ENCODE measurements at regions not wholly inside any gene's neighbourhood (a gene's known extent, or its start where the extent isn't known, plus 50 kb on each side); places are given as distances from the start of the nearest gene placed in this dataset.

DNA sequence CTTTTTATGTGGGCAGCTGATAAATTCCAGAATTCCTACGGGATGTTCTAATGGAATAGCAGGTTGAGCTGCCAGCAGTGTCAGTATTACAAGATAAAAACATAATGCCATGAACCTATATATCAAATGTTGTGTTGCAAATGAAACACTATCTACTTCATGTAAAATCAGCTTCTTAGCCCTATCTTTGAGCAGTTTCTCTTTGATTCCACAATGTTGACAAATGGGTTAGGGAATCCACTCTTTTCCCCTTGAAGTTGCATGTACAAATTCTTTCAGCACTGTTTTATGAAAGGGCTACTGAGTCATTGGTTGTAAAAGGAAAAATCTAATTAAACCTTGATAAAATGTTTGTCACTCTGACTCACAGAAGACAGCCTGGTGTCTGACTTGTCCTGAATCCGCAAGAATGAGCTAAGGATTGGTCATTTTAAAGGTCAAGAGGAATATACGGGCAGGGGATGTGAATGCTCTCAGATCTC, 950.6 kb upstream of the NUDT12 start:
- WGBS, 3 donors = 57 to 66% (median 64%) methylated on average over 3 of the region's 3 CpGs
- H3K36me3 ChIP-seq (ENCODE audit: insufficient read depth in 1 of 2, low read depth in 1 of 2) = no peaks in the 10 kb centered on the region
- H3K4me1 ChIP-seq = no peaks in the 10 kb centered on the region
- no peaks in the 10 kb centered on the region for H3K27me3 ChIP-seq (ENCODE audit: insufficient read depth in 3 of 3, low read length in 2 of 3)
- H3K27ac ChIP-seq = no peak overlapping the region
- ATAC-seq = no peak
- no peak for DNase-seq
- peaks cover 8% of the 10 kb centered on the region for H3K9me3 ChIP-seq
- TF ChIP-seq CTCF (IDR thresholded peaks at IDR 0.05) = no peak
- no peak overlapping the region for H3K4me3 ChIP-seq
- intact Hi-C loops (cut with DNase I) = no loop called here

DNA sequence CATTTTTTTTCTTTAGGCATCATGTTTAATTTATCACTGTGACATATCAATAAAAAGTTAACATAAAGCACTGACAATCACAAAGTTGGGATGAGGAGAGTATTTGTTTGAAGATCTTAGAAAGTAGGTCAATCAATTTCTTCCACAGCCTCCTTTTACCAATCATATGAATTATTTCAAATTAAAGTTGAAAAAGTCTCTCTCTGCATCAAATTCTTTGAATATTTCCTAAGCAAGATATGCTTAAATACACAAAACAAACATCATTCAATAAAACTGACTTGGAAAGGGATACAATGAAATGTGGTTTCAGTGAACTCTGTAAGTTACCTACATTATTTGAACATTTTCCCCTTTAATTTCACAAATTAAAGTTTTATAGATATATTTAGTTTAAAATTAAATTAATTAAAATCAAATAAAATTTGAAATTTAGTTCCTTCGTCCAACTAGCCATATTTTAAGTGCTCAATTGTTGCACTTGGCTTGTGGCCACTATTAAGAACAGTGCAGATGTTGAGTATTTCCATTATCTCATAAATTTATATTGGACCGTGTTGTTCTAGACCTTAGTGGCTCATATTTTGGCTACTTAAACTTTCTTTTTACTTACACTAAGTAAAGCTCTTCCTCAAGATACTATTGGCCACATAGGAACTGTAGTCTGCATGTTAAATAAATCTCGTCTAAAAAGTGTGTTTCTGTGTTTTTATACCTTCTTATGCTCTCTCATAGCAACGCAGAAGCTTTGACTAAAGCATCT, 949.7 kb upstream of the NUDT12 start:
- Histone ChIP-seq H3K27ac (no peak overlapping the region), H3K27me3 (ENCODE audit: insufficient read depth in 3 of 3, low read length in 2 of 3) (no peaks in the 10 kb centered on the region), H3K9me3 (peaks cover 8% of the 10 kb centered on the region), H3K4me3 (no peak overlapping the region), H3K4me1 (no peaks in the 10 kb centered on the region), H3K36me3 (ENCODE audit: insufficient read depth in 1 of 2, low read depth in 1 of 2) (no peaks in the 10 kb centered on the region)
- WGBS, 3 donors = 46 to 54% (median 49%) methylated on average over 4 of the region's 4 CpGs
- DNase-seq (no peak), ATAC-seq (no peak)
- intact Hi-C loops (cut with DNase I) = no loop called here
- TF ChIP-seq CTCF (IDR thresholded peaks at IDR 0.05) = no peak

- H3K27ac ChIP-seq = no peak overlapping the region
- no peak for TF ChIP-seq CTCF (IDR thresholded peaks at IDR 0.05)
- WGBS, 3 donors = 50 to 73% (median 52%) methylated on average over 1 of the region's 1 CpG
- DNase-seq (no peak), ATAC-seq (no peak)
- H3K4me3 ChIP-seq = no peak overlapping the region
- intact Hi-C loops (cut with DNase I) = no loop called here
- H3K4me1 ChIP-seq = no peaks in the 10 kb centered on the region
- H3K36me3 ChIP-seq (ENCODE audit: insufficient read depth in 1 of 2, low read depth in 1 of 2) = no peaks in the 10 kb centered on the region
- no peaks in the 10 kb centered on the region for H3K9me3 ChIP-seq
- H3K27me3 ChIP-seq (ENCODE audit: insufficient read depth in 3 of 3, low read length in 2 of 3) = no peaks in the 10 kb centered on the region
Observed at GRCh38 chr5:104498281-104498680, 935.7 kb upstream of the NUDT12 start.

DNA sequence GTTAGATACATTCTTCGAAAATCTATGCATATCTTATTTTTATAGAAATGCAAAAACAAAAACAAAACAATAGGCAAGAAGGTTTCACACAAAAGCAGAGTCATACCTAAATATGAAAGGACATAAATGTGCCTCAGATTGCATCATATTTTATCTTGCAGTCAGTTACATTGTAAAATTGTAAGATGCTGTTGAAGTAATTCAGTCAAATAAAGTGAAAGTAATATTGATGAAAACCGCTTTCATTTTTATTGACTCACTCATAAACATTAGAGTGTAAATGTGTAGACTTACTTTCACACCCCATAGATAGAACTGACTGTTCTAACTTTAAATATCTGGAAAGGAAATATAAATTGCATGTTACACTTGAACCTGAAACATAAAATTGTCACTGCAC, 931.5 kb upstream of the NUDT12 start:
- Histone ChIP-seq H3K27ac (no peak overlapping the region), H3K27me3 (ENCODE audit: insufficient read depth in 3 of 3, low read length in 2 of 3) (no peaks in the 10 kb centered on the region), H3K36me3 (ENCODE audit: insufficient read depth in 1 of 2, low read depth in 1 of 2) (no peaks in the 10 kb centered on the region), H3K9me3 (no peaks in the 10 kb centered on the region), H3K4me3 (no peak overlapping the region), H3K4me1 (no peaks in the 10 kb centered on the region)
- ATAC-seq (no peak), DNase-seq (no peak)
- no peak for TF ChIP-seq CTCF (IDR thresholded peaks at IDR 0.05)
- intact Hi-C loops (cut with DNase I) = no loop called here
- 83 to 89% (median 87%) methylated on average over 2 of the region's 2 CpGs for WGBS, 3 donors

- intact Hi-C loops (cut with DNase I) = no loop called here
- Histone ChIP-seq H3K36me3 (ENCODE audit: insufficient read depth in 1 of 2, low read depth in 1 of 2) (no peaks in the 10 kb centered on the region), H3K27me3 (ENCODE audit: insufficient read depth in 3 of 3, low read length in 2 of 3) (no peaks in the 10 kb centered on the region), H3K9me3 (no peaks in the 10 kb centered on the region), H3K4me1 (no peaks in the 10 kb centered on the region), H3K27ac (no peak overlapping the region), H3K4me3 (no peak overlapping the region)
- 78 to 80% (median 79%) methylated on average over 3 of the region's 3 CpGs for WGBS, 3 donors
- DNase-seq (no peak), ATAC-seq (no peak)
- no peak for TF ChIP-seq CTCF (IDR thresholded peaks at IDR 0.05)
Observed at GRCh38 chr5:104472811-104473210, 910.2 kb upstream of the NUDT12 start.
